HG02885 (cell line): ENCODE measurements at regions not wholly inside any gene's neighbourhood (a gene's known extent, or its start where the extent isn't known, plus 50 kb on each side); places are given as distances from the start of the nearest gene placed in this dataset.

Experiments
- ATAC-seq: cut with Tn5 transposase; IDR thresholded peaks from one replicate; pipeline ENCODE4 v1.9.1; 2021; ENCODE audit warnings: mild to moderate bottlenecking; ENCODE audit not compliant: unreplicated experiment, poor library complexity

- ATAC-seq = no peak
Measured at GRCh38 chr12:72082986-72083820, 144.6 kb downstream of the TPH2 start.

- ATAC-seq = no peak
Measured at GRCh38 chr12:72084061-72084460, 145.4 kb downstream of the TPH2 start.

GRCh38 chr12:72084880-72085279 lies 146.2 kb downstream of the TPH2 start:
- ATAC-seq = no peak

- no peak for ATAC-seq
Measured at GRCh38 chr12:72089678-72090077, 151.0 kb downstream of the TPH2 start.

GRCh38 chr12:72093424-72093823 lies 154.8 kb downstream of the TPH2 start:
- ATAC-seq = no peak

GRCh38 chr12:72093930-72094329 lies 155.3 kb downstream of the TPH2 start:
- no peak for ATAC-seq

GRCh38 chr12:72094490-72094889 lies 155.8 kb downstream of the TPH2 start:
- no peak for ATAC-seq

- no peak for ATAC-seq
Measured at GRCh38 chr12:72095025-72095424, 156.4 kb downstream of the TPH2 start.

- ATAC-seq = no peak
Measured at GRCh38 chr12:72098622-72099021, 160.0 kb downstream of the TPH2 start.

- no peak for ATAC-seq
Measured at GRCh38 chr12:72100854-72101253, 162.2 kb downstream of the TPH2 start.

GRCh38 chr12:72102150-72102549 lies 163.5 kb downstream of the TPH2 start:
- ATAC-seq = no peak

- ATAC-seq = no peak
Measured at GRCh38 chr12:72105849-72106248, 166.3 kb upstream of the TRHDE start.

- ATAC-seq = no peak
Measured at GRCh38 chr12:72110937-72111650, 161.1 kb upstream of the TRHDE start.

- no peak for ATAC-seq
Measured at GRCh38 chr12:72111706-72112105, 160.5 kb upstream of the TRHDE start.

GRCh38 chr12:72133497-72134055 lies 138.6 kb upstream of the TRHDE start:
- ATAC-seq = no peak

GRCh38 chr12:72134246-72135020 lies 137.7 kb upstream of the TRHDE start:
- ATAC-seq = no peak

GRCh38 chr12:72135021-72135301 lies 137.2 kb upstream of the TRHDE start:
- no peak for ATAC-seq

GRCh38 chr12:72136792-72137191 lies 135.4 kb upstream of the TRHDE start:
- no peak for ATAC-seq

- ATAC-seq = no peak
Measured at GRCh38 chr12:72139411-72139810, 132.8 kb upstream of the TRHDE start.

- peak; percentile 98 for ATAC-seq
Measured at GRCh38 chr12:72141381-72141780, 130.8 kb upstream of the TRHDE start.

GRCh38 chr12:72144553-72144952 lies 127.6 kb upstream of the TRHDE start:
- ATAC-seq = no peak
